ENCODE measurements at regions not wholly inside any gene's neighbourhood (a gene's known extent, or its start where the extent isn't known, plus 50 kb on each side); places are given as distances from the start of the nearest gene placed in this dataset.

- H2AK5ac ChIP-seq (ENCODE audit: low read depth, low read length): no peak overlapping the region
- no peak overlapping the region for H2BK20ac ChIP-seq (ENCODE audit: low read length)
- H3K27ac ChIP-seq (ENCODE audit: low read depth, low read length): no peak overlapping the region
- FAIRE-seq (no peak), DNase-seq (ENCODE audit: low read depth in 1 of 2, low spot score in 2 of 2) (no peak)
- no peaks in the 10 kb centered on the region for H3K27me3 ChIP-seq (replicated peaks in 1 of 4; ENCODE audit: control insufficient read depth in 3 of 4, extremely low read depth in 1 of 4, insufficient read depth in 3 of 4, low read length in 3 of 4)
- no peak overlapping the region for H2BK12ac ChIP-seq (ENCODE audit: low read depth, low read length)
- H3K23ac ChIP-seq (ENCODE audit: insufficient read length): no peak overlapping the region
- no peak for TF ChIP-seq NRF1 (IDR thresholded peaks at IDR 0.05; ENCODE audit: low read depth, low read length)
- peak; percentile 40; the same call in 1 of the 2 replicates for TF ChIP-seq EGR1 (IDR thresholded peaks at IDR 0.05; ENCODE audit: borderline replicate concordance, low read depth, low read length)
- no peak overlapping the region for H3K4me3 ChIP-seq (ENCODE audit: extremely low read depth in 1 of 4, insufficient read depth in 2 of 4, low read depth in 3 of 4, low read length in 4 of 4)
- H2BK5ac ChIP-seq (ENCODE audit: low read depth, low read length): 0 out of 2 replicates have a peak overlapping the region, but pooled peaks have one; percentile 22
- H3K18ac ChIP-seq (ENCODE audit: extremely low read depth, low read length): 0 out of 2 replicates have a peak overlapping the region, but pooled peaks have one; percentile 53
- H3K4me1 ChIP-seq (replicated peaks in 1 of 4; ENCODE audit: control insufficient read depth in 3 of 4, insufficient read depth in 4 of 4, low read length in 3 of 4): peaks cover 3 to 17% (median 8%) of the 10 kb centered on the region in 4 experiments
- no peak overlapping the region for H3K14ac ChIP-seq (ENCODE audit: insufficient read length)
- peaks cover 0 to 16% of the 10 kb centered on the region in 2 experiments; a peak in 1 of 4 replicates for H3K79me2 ChIP-seq (ENCODE audit: control insufficient read depth in 1 of 2, insufficient read depth in 2 of 2, low read length in 2 of 2)
- H3K36me3 ChIP-seq (ENCODE audit: control insufficient read depth in 2 of 4, insufficient read depth in 4 of 4, low read length in 3 of 4): no peaks in the 10 kb centered on the region; a peak in 1 of 8 replicates
- peaks cover 6 to 10% of the 10 kb centered on the region in 2 experiments for H4K20me1 ChIP-seq (replicated peaks in 1 of 2; ENCODE audit: control insufficient read depth in 1 of 2, insufficient read depth in 2 of 2, low read length in 2 of 2)
- H4K8ac ChIP-seq (ENCODE audit: extremely low read depth, insufficient read depth, low read length): peak overlapping the region; percentile 62; the same call in 1 of the 2 replicates
- H3K9me3 ChIP-seq (ENCODE audit: insufficient read depth in 2 of 2, low read depth in 1 of 2, low read length in 1 of 2): no peaks in the 10 kb centered on the region
- H2BK120ac ChIP-seq (replicated peaks; ENCODE audit: low read depth, low read length): peak overlapping the region; percentile 58
- H4K5ac ChIP-seq (ENCODE audit: insufficient read length, low read depth, low read length): peak overlapping the region; percentile 9
- no peak overlapping the region for H2AFZ ChIP-seq (ENCODE audit: low read length)
- H3K79me1 ChIP-seq (ENCODE audit: low read depth, low read length): peaks cover 4% of the 10 kb centered on the region; the same call in 1 of the 2 replicates
- CTCF ChIA-PET (ENCODE audit: partially characterized antibody): interaction anchor here (0.5 to 5.7 kb wide), 8 partner anchors 12 to 597 kb away, joined by 3 to 47 read pairs (median 4); no protein-coding TSS in a partner anchor
- H2BK15ac ChIP-seq (ENCODE audit: low read length): no peak overlapping the region
- H3K23me2 ChIP-seq (ENCODE audit: low read depth, low read length): no peaks in the 10 kb centered on the region; the same call in 1 of the 2 replicates
- POLR2A ChIA-PET (ENCODE audit: partially characterized antibody): no interaction called here
- no peak overlapping the region for H3K4ac ChIP-seq (replicated peaks; ENCODE audit: insufficient read length, low read depth, low read length)
- peak overlapping the region in 1 of 4 experiments; percentile 10; a peak in 1 of 7 replicates for H3K9ac ChIP-seq (replicated peaks in 1 of 4; ENCODE audit: extremely low read depth in 1 of 4, low read depth in 3 of 4, low read length in 3 of 4)
- H3K4me2 ChIP-seq (ENCODE audit: insufficient read depth in 1 of 2, low read depth in 2 of 2, low read length in 2 of 2): peak overlapping the region; percentile 40 to 63
- H3K56ac ChIP-seq (replicated peaks; ENCODE audit: insufficient read length, low read depth, low read length): no peak overlapping the region
- WGBS, 2 experiments (ENCODE audit: extremely low coverage in 1 of 2, insufficient coverage in 1 of 2, insufficient read length in 1 of 2, insufficient replicate concordance in 2 of 2, low coverage in 1 of 2, low lambda C conversion rate in 2 of 2, missing lambda C conversion rate in 1 of 2): 63% methylated on average over 22 of the region's 22 CpGs; no CpG with 5 or more reads in 1 of the 2 experiments
- H4K91ac ChIP-seq (replicated peaks; ENCODE audit: insufficient read length, low read length): no peak overlapping the region
Observed at GRCh38 chr12:125314051-125314755, 249.0 kb downstream of the AACS start.
